ENCODE measurements at regions not wholly inside any gene's neighbourhood (a gene's known extent, or its start where the extent isn't known, plus 50 kb on each side); places are given as distances from the start of the nearest gene placed in this dataset.

GRCh38 chr2:236963631-236964182, 122.0 kb upstream of the COPS8 start:
- H3K4me3 ChIP-seq (ENCODE audit: insufficient read depth, low read length) = no peak overlapping the region
- TF ChIP-seq CTCF (IDR thresholded peaks at IDR 0.05; ENCODE audit: extremely low read depth, low read depth, low read length) = no peak
- H2AFZ ChIP-seq (ENCODE audit: low read length) = no peak overlapping the region
- no peaks in the 10 kb centered on the region for H3K36me3 ChIP-seq (ENCODE audit: insufficient read depth, low read length)
- H3K79me2 ChIP-seq (ENCODE audit: insufficient read depth, low read length) = no peaks in the 10 kb centered on the region
- H3K9me3 ChIP-seq (ENCODE audit: low read depth, low read length) = no peaks in the 10 kb centered on the region
- H3K4me2 ChIP-seq (ENCODE audit: insufficient read depth, low read length) = no peak overlapping the region
- DNase-seq (ENCODE audit: insufficient read length, low spot score, missing footprints) = no peak
- no peaks in the 10 kb centered on the region for H3K27me3 ChIP-seq (ENCODE audit: insufficient read depth, low read length)
- H3K4me1 ChIP-seq (ENCODE audit: insufficient read depth, low read length) = no peaks in the 10 kb centered on the region
- H3K27ac ChIP-seq (ENCODE audit: low read depth, low read length) = no peak overlapping the region
- no peaks in the 10 kb centered on the region for H4K20me1 ChIP-seq (ENCODE audit: insufficient read depth, low read length)

GRCh38 chr2:236964291-236964690, 121.4 kb upstream of the COPS8 start:
- no peak overlapping the region for H3K4me2 ChIP-seq (ENCODE audit: insufficient read depth, low read length)
- no peak overlapping the region for H3K27ac ChIP-seq (ENCODE audit: low read depth, low read length)
- DNase-seq (ENCODE audit: insufficient read length, low spot score, missing footprints) = no peak
- no peaks in the 10 kb centered on the region for H3K36me3 ChIP-seq (ENCODE audit: insufficient read depth, low read length)
- H3K4me1 ChIP-seq (ENCODE audit: insufficient read depth, low read length) = no peaks in the 10 kb centered on the region
- H2AFZ ChIP-seq (ENCODE audit: low read length) = no peak overlapping the region
- H3K9me3 ChIP-seq (ENCODE audit: low read depth, low read length) = no peaks in the 10 kb centered on the region
- H3K79me2 ChIP-seq (ENCODE audit: insufficient read depth, low read length) = no peaks in the 10 kb centered on the region
- no peaks in the 10 kb centered on the region for H3K27me3 ChIP-seq (ENCODE audit: insufficient read depth, low read length)
- H3K4me3 ChIP-seq (ENCODE audit: insufficient read depth, low read length) = no peak overlapping the region
- TF ChIP-seq CTCF (IDR thresholded peaks at IDR 0.05; ENCODE audit: extremely low read depth, low read depth, low read length) = no peak
- no peaks in the 10 kb centered on the region for H4K20me1 ChIP-seq (ENCODE audit: insufficient read depth, low read length)

GRCh38 chr2:236965021-236965840, 120.5 kb upstream of the COPS8 start:
- TF ChIP-seq CTCF (IDR thresholded peaks at IDR 0.05; ENCODE audit: extremely low read depth, low read depth, low read length) = no peak
- Histone ChIP-seq H3K27ac (ENCODE audit: low read depth, low read length) (no peak overlapping the region), H3K9me3 (ENCODE audit: low read depth, low read length) (no peaks in the 10 kb centered on the region), H4K20me1 (ENCODE audit: insufficient read depth, low read length) (no peaks in the 10 kb centered on the region), H3K4me3 (ENCODE audit: insufficient read depth, low read length) (no peak overlapping the region), H2AFZ (ENCODE audit: low read length) (no peak overlapping the region), H3K4me1 (ENCODE audit: insufficient read depth, low read length) (no peaks in the 10 kb centered on the region), H3K27me3 (ENCODE audit: insufficient read depth, low read length) (peaks cover 4% of the 10 kb centered on the region), H3K36me3 (ENCODE audit: insufficient read depth, low read length) (no peaks in the 10 kb centered on the region), H3K79me2 (ENCODE audit: insufficient read depth, low read length) (no peaks in the 10 kb centered on the region), H3K4me2 (ENCODE audit: insufficient read depth, low read length) (no peak overlapping the region)
- DNase-seq (ENCODE audit: insufficient read length, low spot score, missing footprints) = no peak

- H3K36me3 ChIP-seq (ENCODE audit: insufficient read depth, low read length) = no peaks in the 10 kb centered on the region
- no peak overlapping the region for H3K4me3 ChIP-seq (ENCODE audit: insufficient read depth, low read length)
- H3K79me2 ChIP-seq (ENCODE audit: insufficient read depth, low read length) = no peaks in the 10 kb centered on the region
- DNase-seq (ENCODE audit: insufficient read length, low spot score, missing footprints) = no peak
- no peaks in the 10 kb centered on the region for H4K20me1 ChIP-seq (ENCODE audit: insufficient read depth, low read length)
- H3K4me1 ChIP-seq (ENCODE audit: insufficient read depth, low read length) = no peaks in the 10 kb centered on the region
- no peaks in the 10 kb centered on the region for H3K9me3 ChIP-seq (ENCODE audit: low read depth, low read length)
- H3K4me2 ChIP-seq (ENCODE audit: insufficient read depth, low read length) = no peak overlapping the region
- H3K27me3 ChIP-seq (ENCODE audit: insufficient read depth, low read length) = peaks cover 4% of the 10 kb centered on the region
- H3K27ac ChIP-seq (ENCODE audit: low read depth, low read length) = no peak overlapping the region
- no peak for TF ChIP-seq CTCF (IDR thresholded peaks at IDR 0.05; ENCODE audit: extremely low read depth, low read depth, low read length)
- no peak overlapping the region for H2AFZ ChIP-seq (ENCODE audit: low read length)
Measured at GRCh38 chr2:236965841-236966096, 119.9 kb upstream of the COPS8 start.
